ENCODE measurements at regions not wholly inside any gene's neighbourhood (a gene's known extent, or its start where the extent isn't known, plus 50 kb on each side); places are given as distances from the start of the nearest gene placed in this dataset.

DNA sequence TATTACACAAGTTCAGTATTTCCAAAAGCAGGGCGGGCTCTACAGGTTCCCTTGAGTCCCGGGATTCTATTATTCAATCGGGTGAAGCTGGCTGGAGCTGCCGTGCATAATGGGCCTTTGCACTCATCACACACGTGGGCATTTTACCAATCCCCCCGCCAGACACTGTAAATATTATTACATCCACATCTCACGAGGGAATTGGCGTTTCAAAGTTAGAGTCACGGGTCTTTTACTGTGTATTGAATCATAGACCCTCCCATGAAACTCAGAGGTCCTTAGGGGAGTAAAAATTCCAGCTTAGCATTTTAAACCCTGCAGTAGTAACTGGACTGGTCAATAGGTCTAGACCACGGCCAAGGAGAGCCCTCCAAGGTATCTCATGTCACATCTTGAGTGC is 70.3 kb downstream of the MAP1LC3B2 start:
- TF ChIP-seq POLR2AphosphoS5 (IDR thresholded peaks at IDR 0.05; ENCODE audit: borderline replicate concordance, low read depth, low read length) (no peak), EZH2 (IDR thresholded peaks at IDR 0.05) (no peak), FOXP2 (optimal IDR thresholded peaks at IDR 0.05; ENCODE audit: control extremely low read depth, extremely low read length, insufficient read depth) (no peak)

Measured in SK-N-MC (cell line).